OCI-LY3 (cell line): ENCODE measurements at regions not wholly inside any gene's neighbourhood (a gene's known extent, or its start where the extent isn't known, plus 50 kb on each side); places are given as distances from the start of the nearest gene placed in this dataset.

Experiments
- H2AFZ ChIP-seq: fragments of 200-600, 300-600 bp; shearing (Covaris generic); 2 replicates; pipeline ENCODE4 v1.6.0; 2014; ENCODE audit warnings: antibody characterized with exemption, low read depth, low read length
- H3K27ac ChIP-seq: fragments of 200-600, 300-600 bp; sonication (generic); 2 replicates; pipeline ENCODE4 v1.5.1; 2014; ENCODE audit warnings: mild to moderate bottlenecking, low read length, moderate library complexity, mixed read lengths
- H3K27me3 ChIP-seq: fragments of 200-600, 300-600 bp; sonication (generic); 2 replicates; pipeline ENCODE4 v1.6.1; 2014; ENCODE audit warnings: low read depth, low read length, mixed read lengths
- H3K36me3 ChIP-seq: fragments of 200-600, 300-600 bp; sonication (generic); replicated peaks from 2 replicates; pipeline ENCODE3; 2014; ENCODE audit warnings: low read depth, low read length, mixed read lengths
- H3K4me1 ChIP-seq: fragments of 300-600, 200-600 bp; sonication (generic); 2 replicates; pipeline ENCODE4 v1.6.1; 2014; ENCODE audit warnings: low read length, mixed read lengths
- H3K4me2 ChIP-seq: fragments of 200-600, 300-600 bp; sonication (generic); 2 replicates; pipeline ENCODE4 v1.6.1; 2014; ENCODE audit warnings: low read length, mixed read lengths
- H3K4me3 ChIP-seq: fragments of 300-600, 200-600 bp; sonication (generic); 2 replicates; pipeline ENCODE4 v1.5.1; 2014; ENCODE audit warnings: antibody characterized with exemption, mild to moderate bottlenecking, low read length, moderate library complexity
- H3K79me2 ChIP-seq: fragments of 300-600, 200-600 bp; shearing (Covaris generic); 2 replicates; pipeline ENCODE4 v1.6.1; 2014; ENCODE audit warnings: mild to moderate bottlenecking, low read length, mixed read lengths
- H3K9ac ChIP-seq: fragments of 300-600, 200-600 bp; shearing (Covaris generic); 2 replicates; pipeline ENCODE4 v1.6.0; 2014; ENCODE audit warnings: mild to moderate bottlenecking, low read length, moderate library complexity
- H3K9me3 ChIP-seq: fragments of 200-600, 300-600 bp; shearing (Covaris generic); 2 replicates; pipeline ENCODE4 v1.6.1; 2014; ENCODE audit warnings: low read length, mixed read lengths; ENCODE audit not compliant: insufficient read depth
- H4K20me1 ChIP-seq: fragments of 200-600, 300-600 bp; sonication (generic); 2 replicates; pipeline ENCODE4 v1.6.1; 2016; ENCODE audit warnings: low read length, mixed read lengths; ENCODE audit not compliant: insufficient read depth
- CTCF ChIP-seq: fragments of 200-600, 300-600 bp; sonication (generic); IDR thresholded peaks from 2 replicates; pipeline ENCODE4 v1.5.1; 2014; ENCODE audit warnings: antibody characterized with exemption, low read length, low read depth
- EZH2phosphoT487 ChIP-seq: fragments of 200-600 bp; shearing (Covaris generic); IDR thresholded peaks from 2 replicates; pipeline ENCODE4 v1.6.1; 2018; ENCODE audit warnings: antibody characterized with exemption, mixed run types, low read depth

- Histone ChIP-seq H3K9me3 (no peaks in the 10 kb centered on the region), H3K9ac (no peak overlapping the region), H3K27ac (no peak overlapping the region), H3K4me2 (no peak overlapping the region), H3K4me1 (no peaks in the 10 kb centered on the region), H2AFZ (no peak overlapping the region), H4K20me1 (no peaks in the 10 kb centered on the region), H3K4me3 (no peak overlapping the region), H3K36me3 (no peaks in the 10 kb centered on the region), H3K27me3 (no peaks in the 10 kb centered on the region), H3K79me2 (no peaks in the 10 kb centered on the region)
- TF ChIP-seq CTCF: no peak
Observed at GRCh38 chr1:50257940-50258685, 149.4 kb downstream of the ELAVL4 start.

GRCh38 chr1:50257029-50257428 is 148.3 kb downstream of the ELAVL4 start:
- no peak overlapping the region for H3K27ac ChIP-seq
- H3K4me2 ChIP-seq: no peak overlapping the region

More at GRCh38 chr1:50257029-50257428, 148.3 kb downstream of the ELAVL4 start:
- H3K4me3 ChIP-seq: no peak overlapping the region
- no peak overlapping the region for H2AFZ ChIP-seq
- H3K27me3 ChIP-seq: no peaks in the 10 kb centered on the region
- no peak overlapping the region for H3K9ac ChIP-seq
- H4K20me1 ChIP-seq: no peaks in the 10 kb centered on the region
- H3K4me1 ChIP-seq: no peaks in the 10 kb centered on the region
- TF ChIP-seq EZH2phosphoT487: no peak
- no peak for TF ChIP-seq CTCF
- H3K9me3 ChIP-seq: no peaks in the 10 kb centered on the region
- no peaks in the 10 kb centered on the region for H3K36me3 ChIP-seq
- H3K79me2 ChIP-seq: no peaks in the 10 kb centered on the region
